HG03442 (cell line): ENCODE measurements at regions not wholly inside any gene's neighbourhood (a gene's known extent, or its start where the extent isn't known, plus 50 kb on each side); places are given as distances from the start of the nearest gene placed in this dataset.

ENCODE experiments used
- ATAC-seq: cut with Tn5 transposase; IDR thresholded peaks from one replicate; pipeline ENCODE4 v1.9.1; 2021; ENCODE audit warnings: mild to moderate bottlenecking, moderate library complexity; ENCODE audit not compliant: unreplicated experiment

DNA sequence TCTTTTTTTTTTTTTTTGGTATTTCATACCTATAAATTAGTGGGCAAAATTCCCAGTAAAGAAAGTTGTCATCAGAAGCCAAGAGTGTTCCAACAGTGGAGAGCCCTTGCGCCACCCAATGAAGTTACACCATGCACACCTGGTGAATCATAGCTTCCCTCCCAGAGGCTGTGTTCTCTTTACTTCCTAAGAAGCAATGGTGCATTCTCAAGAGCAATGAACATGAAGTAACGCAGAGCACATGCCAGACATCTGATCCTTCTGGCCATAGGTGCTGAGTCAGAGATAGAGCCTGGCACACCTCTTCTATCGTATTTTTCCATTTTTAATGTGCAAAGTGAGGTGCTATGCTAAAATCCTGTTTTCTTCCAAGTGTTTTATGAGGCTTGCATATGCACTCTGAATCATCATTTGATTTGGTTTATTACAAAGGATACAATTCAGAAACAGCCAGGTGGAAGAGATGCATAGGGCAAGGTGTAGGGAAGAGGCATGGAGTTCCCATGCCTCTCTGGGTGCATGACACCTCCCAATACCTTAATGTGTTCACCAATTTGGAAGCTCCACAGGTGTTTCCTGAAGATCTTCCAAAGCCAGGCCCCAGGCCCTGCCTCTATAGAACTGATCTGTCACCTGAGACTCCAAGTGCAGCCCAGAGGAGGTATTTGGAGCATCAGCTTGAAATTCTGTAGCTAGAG, 408.0 kb downstream of the SIPA1L2 start:
- ATAC-seq = no peak

DNA sequence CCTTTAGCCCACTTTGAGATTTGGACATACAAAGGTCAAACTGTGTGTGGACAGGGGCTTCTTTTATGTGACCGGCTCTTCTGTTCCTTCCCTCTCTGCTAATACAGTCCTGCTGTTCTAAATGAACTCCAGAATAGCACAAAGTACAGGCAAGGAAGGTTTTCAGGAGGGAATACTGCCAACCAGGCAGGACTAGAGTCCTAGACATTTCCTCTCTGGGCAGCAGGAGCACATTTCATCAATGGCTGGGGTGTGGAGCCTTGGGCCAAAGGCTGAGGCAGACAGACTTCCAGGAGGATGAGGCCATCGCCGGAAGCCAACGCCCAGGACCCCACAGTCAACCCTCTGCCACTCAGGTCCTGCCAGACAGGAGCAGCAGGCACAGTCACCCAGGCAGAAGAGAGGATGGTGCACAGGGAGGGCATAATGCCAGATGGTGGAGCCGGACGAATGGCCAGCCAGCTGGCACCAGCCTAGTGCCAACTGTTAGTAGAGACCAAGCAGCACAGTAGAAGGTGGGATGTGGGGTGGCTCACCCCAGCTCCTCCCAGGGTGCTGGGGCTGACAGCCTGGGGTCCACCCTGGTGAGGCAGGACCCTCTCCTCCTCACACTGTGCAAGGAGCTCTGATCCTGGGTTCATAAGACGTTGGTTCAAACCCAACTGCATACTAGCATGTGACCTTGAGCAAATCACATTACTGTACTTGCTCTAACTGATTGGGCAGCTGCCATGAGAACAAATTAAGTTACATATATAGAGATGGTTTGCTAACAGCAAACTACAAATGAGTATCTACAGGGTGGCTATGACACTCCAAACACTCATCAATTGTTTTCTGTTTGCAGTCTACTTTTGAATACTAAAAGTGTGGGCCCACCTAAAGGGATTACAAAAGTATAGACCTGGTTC, 410.7 kb downstream of the SIPA1L2 start:
- ATAC-seq = no peak

DNA sequence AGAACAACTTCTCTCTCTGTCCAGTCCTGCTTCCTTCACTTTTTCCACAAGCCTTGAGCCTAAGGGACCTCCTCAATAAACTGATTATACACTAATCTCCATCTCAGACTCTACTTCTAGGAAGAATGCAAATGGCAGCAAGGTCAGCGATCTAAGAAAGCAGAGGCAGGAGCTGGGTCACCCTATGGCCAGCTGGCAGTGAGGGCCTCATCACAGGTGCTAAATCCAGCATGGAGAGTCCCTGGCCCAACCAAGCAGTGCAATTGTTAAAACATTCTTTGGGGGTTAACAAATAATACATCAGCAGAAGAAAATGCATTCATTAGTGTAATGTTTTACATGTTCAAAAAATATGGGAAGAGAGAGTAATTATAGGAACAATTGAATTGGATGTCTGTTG, 416.0 kb downstream of the SIPA1L2 start:
- ATAC-seq = no peak

DNA sequence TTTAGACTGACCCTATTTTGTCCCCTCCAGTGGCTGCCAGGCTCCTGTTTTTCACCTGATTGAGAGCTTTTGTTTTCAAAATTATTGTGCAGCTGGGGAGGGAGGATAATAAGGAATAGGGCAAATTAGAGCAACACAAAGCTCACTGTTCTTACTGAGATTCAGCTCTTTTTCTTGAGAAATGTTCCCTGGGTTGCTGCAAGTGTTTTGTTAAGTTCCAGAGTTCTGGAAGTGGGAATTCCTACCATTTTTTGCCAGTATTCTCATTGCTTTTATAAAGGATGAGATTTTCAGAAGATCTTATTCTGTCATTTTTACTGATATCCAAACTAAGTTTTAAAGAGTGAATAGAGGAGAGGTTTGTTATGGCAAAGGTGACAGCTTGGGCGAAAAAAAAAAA, 417.7 kb downstream of the SIPA1L2 start:
- no peak for ATAC-seq

DNA sequence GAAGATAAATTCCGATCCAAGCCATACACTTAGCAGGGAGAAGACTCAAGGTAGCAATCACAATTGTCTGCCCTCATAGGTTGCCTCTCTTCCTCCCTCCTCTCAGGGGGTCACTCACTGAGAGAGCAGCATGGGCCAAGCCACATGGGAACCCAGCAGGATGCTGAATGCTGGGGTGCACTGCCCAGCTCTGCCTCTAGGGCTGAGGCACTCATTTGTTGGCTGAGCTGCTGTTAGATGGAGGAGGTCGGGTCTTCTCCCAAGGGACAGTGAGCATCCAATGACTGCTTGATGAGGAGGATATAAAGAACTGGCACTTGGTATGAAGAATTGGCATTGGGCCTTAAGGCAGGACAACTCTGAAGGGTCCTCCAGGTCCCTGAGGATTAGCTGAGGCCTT, 418.8 kb downstream of the SIPA1L2 start:
- peak; percentile 54 for ATAC-seq

DNA sequence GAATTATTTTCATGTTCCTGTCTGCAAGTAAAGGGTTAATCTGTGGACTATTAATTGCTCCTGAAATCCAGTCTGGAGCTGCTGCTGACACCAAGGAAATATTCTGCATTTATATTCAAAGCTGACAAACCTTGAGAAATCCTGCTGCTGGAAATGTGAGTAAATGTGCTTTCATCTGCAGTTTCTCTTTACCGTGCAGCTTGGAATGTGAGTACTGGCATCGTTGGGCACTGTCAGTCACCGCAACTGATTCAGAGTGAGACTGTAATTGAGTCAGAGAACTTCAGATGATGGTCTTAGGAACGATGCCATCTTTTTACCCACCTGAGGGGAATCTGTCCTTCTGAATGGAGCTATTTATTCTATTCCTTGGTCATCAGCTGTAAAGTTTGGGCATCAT, 420.6 kb downstream of the SIPA1L2 start:
- no peak for ATAC-seq

DNA sequence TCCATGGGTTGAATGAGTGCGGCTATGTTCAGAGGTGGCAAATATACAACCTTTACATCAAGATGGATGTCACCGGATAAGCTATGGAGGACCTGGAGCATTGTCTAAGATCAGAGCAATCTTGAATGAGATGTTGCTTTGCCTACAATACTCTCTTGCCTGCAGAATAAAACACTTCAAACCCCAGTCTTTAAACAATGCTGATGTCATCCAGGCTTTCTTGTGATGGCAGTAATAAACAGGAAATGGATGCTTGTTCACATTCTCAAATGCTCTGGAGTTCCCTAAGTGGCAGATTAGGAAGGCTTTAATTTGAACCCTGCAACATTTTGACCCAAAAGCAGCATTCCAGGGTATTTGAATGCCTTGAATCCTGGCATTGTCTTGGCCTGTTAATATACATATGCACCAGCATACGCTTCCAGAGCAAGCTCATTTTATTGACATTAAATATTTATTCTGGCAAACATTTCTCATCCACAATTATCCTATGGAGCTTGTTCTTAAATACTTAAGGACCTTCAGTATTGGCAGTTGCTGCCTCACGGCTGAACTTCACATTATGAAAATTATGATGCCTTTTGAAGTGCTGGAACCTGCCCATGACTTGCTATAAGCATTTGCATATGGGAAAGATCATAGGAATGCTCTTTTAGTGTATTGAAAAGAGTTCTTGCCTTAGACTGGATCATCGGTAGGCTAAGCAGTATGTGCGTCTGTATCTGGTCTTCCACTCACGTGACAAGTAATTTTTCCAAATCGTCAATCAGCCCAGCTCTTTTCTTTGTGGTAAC, 422.7 kb downstream of the SIPA1L2 start:
- ATAC-seq = no peak

DNA sequence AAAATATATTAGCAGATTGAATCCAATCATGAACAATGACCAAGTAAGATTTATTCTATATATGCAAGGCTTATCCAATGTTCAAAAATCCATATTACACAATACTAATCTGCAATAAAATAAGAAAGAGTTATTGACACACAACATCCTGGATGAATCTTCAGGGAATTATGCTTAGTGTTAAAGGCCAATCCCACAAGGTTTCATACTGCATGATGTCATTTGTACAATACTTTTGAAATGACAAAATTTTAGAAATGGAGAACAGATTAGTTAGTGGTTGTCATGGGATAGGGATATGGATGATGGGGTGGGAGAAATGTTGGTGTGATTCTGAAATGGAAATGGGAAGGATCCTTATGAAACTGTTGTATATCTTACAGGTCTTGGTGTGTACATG, 425.7 kb downstream of the SIPA1L2 start:
- ATAC-seq = no peak

DNA sequence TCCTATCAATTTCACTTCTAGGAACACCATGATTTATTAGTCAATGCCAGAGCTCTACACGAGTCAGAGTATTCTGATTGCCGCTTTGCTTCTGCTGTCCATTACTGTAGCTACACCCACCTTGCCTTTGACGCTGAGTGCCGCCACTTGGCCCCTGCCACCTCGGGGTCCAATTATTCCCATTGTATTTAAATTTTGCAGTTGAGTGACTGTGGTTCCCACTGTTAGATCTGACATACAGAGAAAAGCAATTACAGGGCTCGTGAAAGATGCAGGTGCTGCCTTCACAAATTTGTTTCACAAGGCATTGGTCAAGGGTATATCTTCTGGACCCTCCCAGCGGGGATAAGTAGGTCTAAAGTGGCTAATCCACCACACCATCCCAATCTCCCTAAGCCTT, 428.9 kb downstream of the SIPA1L2 start:
- ATAC-seq = no peak

DNA sequence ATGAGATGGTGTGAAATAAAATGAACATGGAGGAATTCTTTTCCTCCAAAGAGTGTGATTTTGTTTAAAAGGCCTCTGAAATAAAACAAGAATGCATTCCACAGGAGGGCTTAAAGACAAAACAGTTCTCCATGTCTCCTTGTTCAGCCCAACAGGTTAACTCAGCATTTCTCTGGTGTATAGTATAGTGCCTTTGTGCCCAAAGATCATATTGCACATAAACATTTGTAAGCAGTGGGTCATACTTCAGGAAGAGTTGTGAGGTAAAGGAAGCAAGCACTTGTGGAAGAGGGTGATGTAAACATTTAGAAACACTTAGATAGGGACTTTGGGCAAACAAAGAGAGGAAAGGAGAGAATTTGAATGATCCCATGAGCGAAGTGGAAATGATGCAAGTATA, 433.9 kb downstream of the SIPA1L2 start:
- no peak for ATAC-seq

DNA sequence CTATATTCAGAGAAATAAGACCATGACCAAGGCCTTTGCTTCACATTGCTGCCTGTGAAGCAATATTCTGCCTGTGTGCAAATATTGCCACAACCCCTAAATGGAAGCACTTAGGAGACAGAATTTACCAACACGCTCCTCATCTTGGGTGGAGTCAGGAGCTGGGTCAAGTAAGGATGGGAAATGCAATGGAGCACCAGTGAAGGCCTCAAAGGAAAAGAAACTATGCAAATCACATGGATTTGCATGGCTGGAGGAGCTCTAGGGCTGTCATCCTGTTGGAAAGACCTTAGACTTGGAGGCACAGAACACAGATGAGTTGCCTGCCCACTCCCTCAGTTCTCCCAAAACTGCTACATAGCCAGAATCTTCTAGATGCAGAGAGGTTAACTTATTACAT, 435.5 kb downstream of the SIPA1L2 start:
- no peak for ATAC-seq

DNA sequence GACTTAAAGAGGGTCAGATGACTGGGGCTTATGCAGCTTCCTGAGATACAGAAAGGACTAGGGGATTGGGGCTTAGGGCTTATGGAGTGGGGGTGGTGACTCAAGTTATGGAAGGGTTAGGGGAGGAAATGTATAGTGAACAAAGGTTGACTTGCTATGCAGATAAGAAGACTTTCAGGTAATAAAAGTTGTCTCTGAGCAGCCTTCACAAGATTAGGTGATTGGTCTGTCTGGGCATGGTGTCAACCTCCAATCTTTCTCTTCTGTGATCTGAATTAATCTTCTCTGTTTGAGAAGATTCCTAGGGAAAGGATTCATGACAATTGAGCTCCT, 436.5 kb downstream of the SIPA1L2 start:
- ATAC-seq = no peak

DNA sequence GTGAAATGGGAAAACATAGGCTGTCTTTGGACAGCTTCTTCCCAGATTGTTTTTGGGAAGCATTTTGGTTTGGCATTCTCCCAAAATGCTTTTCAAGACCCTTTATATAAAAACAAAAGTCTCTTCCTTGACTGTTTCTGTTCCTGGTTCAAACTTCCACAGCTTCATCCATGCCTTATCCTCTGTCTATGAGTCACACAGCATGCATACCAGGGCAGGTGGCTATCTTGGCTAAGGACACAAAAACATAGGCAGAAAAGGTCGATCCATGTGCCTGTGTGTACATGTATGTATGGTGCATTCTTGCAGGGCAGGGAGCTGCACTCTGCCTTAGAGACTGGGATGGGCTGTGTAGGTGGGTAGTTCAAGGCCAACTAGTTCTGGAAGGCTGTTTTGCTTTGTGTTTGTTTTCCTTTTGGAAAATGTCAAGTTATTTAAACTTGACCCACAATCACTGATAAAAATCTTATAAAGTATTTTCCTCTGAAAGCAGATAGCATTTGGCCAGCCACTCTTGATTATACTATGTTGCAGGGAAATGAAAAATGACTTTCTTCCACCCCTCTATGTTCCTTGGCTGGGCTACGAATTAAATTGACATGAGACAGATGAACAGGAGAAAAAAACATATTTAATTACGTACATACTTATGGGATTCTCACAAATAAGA, 437.0 kb downstream of the SIPA1L2 start:
- ATAC-seq = no peak

DNA sequence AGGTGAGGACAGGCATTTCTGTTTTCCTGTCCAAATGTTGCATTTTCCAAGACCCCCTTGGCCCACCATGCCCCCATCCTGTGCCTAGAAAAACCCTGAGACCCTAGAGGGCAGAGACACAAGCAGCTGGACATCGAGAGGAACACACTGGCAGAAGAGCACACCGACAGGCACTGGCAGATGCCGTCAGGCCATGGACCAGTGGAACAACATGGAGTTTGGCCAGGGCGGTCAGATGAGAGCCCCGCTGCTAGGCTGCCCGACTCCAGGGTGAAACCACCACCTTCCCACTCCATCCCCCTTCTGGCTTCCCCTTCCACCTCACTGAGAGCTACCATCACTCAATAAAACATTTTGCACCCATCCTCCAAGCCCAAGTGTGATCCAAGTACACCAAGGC, 438.4 kb downstream of the SIPA1L2 start:
- no peak for ATAC-seq

DNA sequence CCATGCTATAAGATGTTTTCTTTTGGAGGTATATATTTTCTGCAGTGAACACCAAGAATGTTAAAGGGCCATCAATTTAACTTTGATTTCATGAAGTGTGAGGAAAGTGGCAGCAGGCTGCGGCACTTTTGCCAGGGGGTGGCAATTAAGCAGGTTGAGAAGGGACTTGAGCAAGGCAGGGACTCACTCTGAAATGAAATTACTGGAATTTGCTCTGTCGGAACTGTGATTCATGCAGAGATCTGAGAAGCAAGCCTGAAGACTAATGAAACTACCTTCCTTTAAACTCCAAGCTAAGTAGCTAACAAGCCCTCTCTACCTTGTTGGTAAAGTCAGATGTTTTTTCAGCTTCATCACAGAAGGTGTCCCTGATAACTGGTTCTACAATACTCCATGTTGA, 441.6 kb downstream of the SIPA1L2 start:
- no peak for ATAC-seq

DNA sequence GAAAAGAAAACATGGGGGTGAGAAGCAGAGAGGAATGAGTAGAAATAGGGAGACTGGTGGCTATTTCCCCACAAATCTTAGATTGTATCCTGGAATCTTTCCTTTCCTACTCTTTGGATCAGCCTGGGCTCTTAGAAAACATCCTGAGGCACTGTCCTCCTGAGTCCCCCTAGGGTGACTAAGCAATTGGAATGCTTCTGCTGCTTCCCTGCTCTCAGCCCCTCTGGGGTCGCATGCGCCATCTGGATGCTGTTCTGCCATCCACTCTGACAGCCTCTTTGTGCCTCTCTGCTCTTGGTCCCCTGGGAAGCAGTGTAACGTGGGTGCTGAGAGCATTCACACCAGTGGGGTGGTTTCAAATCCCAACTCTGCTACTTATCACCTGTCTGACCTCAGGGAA, 443.0 kb downstream of the SIPA1L2 start:
- no peak for ATAC-seq

DNA sequence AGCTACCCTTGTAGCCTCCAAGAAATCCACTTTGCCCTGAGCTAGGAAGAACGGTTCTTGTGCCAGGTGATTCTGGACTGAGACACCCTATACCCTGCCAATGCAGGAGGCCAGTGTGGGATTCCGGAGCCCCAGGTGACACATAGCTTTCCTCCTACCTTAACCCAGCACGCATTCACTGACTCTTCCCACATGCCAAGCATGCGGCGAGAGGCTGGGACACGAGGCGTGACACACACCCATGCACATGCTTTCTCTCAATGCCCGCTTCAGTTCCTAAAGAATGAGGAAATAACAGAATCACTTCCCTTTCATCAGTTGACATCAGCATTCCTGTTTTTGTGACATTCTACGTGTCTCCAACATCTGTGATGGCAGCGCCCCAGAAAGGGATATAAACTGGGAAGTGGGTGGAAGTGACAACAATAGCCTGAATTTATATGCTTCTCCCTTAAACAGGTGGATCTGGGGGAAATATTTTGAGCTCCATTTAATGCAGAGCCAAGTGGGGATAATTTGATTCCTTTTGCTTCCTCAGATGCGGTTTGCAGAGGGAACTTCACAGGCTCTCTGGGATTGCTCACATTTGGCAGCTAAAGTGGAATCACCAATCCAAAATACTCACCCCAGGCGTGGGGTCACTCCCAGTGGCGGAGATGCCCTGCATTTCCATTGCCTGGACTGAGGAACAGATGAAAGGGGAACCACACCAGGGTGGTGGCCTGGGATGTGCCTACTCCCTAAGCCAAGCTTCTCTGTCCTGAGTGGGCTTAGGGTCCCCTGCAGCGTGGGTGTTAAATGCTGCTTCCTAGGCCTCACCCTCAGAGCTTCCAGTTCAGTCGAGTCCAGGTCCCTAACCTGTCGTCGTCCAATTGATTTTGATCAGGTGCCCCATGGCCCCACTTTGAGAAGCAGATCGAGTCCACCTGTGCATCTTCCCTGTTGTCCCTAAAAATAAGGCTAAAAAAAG, 445.1 kb downstream of the SIPA1L2 start:
- ATAC-seq = no peak

DNA sequence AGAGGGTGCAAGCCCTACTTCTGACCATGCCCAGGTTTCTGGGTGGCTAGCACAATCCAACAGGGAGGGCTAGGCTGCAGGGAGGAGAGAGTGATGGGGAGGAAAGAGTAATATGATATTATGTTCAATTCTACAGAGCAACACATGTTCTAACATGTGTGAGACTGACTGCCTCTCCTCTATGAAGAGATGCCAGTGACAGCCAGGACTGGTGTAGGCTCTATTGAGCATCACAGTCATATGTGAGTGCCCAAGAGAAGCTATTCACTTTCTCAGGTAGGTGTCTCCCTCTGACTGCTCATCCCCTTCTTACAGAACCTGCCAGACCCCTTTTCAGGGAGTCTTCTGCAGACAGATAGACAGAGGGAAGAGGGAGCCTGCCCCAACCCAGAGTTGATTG, 446.1 kb downstream of the SIPA1L2 start:
- ATAC-seq = no peak

DNA sequence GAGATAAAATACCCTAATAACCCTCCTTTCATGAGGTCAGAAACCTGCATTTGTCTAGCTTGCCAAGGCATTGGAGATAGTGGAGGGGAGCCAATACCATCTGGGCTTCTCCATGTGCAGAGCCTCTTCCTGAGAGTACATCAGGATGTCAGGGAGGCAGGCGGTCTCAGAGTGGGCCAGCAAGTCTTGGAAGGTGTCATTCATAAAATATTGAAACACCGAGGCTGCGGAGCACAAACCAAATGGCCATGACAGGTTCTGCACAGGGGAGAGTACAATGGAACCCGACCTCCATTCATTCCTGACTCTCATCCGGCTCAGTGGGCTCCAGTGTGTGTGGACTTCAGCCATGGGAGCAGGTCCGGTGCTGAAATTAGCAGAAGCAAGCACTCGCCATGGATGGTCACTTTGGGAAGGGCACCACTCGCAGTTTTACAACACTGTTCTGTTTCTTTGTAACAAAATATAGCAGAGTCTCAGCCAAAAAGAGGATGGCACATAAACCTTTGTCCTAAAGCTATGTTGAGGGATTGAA, 446.6 kb downstream of the SIPA1L2 start:
- ATAC-seq = no peak

DNA sequence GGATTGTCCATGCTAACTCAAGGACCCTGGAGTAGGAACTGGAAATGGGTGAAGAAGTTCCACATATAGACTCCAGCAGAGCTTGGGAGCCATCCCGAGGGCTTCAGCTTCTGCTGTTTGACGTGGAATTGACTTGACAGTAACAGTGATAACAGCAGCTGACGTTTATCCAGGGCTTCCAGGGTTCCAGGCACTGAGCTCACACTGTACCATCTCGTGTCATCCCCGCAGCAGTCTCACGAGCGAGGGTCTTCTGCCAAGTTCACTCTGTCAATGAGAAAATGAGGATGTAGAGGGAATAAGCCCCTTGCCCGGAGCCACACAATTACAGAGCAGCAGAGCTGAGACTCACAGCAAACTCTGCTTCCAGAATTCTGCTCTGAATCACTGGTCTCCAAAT, 447.7 kb downstream of the SIPA1L2 start:
- no peak for ATAC-seq
